T-helper 1 cell treated with Interleukin-12 subunit alpha and Interleukin-12 subunit beta and Interleukin-4 antibody, amounts not matched to agents 30 ng/mL and 1 ng/mL, for 36 hours (primary cell): ENCODE measurements at regions not wholly inside any gene's neighbourhood (a gene's known extent, or its start where the extent isn't known, plus 50 kb on each side); places are given as distances from the start of the nearest gene placed in this dataset.

Experiments
- intact Hi-C: fragments of 100-400 bp; cut with micrococcal nuclease; formaldehyde crosslinking; loops from one replicate; pipeline ENCODE4 v1.15.1; 2024

- intact Hi-C loops: no loop called here
These were observed 86.3 kb upstream of the TOM1L1 start for GRCh38 chr17:54814371-54814770.

GRCh38 chr17:54834086-54834485 lies 66.6 kb upstream of the TOM1L1 start:
- intact Hi-C loops: no loop called here

GRCh38 chr17:54835015-54835414 lies 65.6 kb upstream of the TOM1L1 start:
- intact Hi-C loops: no loop called here

- intact Hi-C loops: no loop called here
These were observed 63.8 kb upstream of the TOM1L1 start for GRCh38 chr17:54836723-54837462.

GRCh38 chr17:54838651-54839421 lies 61.8 kb upstream of the TOM1L1 start:
- intact Hi-C loops: no loop called here

- intact Hi-C loops: no loop called here
These were observed 61.2 kb upstream of the TOM1L1 start for GRCh38 chr17:54839447-54839846.

- intact Hi-C loops: no loop called here
These were observed 59.6 kb upstream of the TOM1L1 start for GRCh38 chr17:54840885-54841591.

GRCh38 chr17:54841656-54842055 lies 59.0 kb upstream of the TOM1L1 start:
- intact Hi-C loops: no loop called here

- intact Hi-C loops: no loop called here
These were observed 56.4 kb upstream of the TOM1L1 start for GRCh38 chr17:54844233-54844632.

GRCh38 chr17:54848368-54848987 lies 52.2 kb upstream of the TOM1L1 start:
- intact Hi-C loops: no loop called here

- intact Hi-C loops: no loop called here
These were observed 51.0 kb upstream of the TOM1L1 start for GRCh38 chr17:54849660-54850059.
